Heart left ventricle (tissue), 16 donors: ENCODE measurements at regions not wholly inside any gene's neighbourhood (a gene's known extent, or its start where the extent isn't known, plus 50 kb on each side); places are given as distances from the start of the nearest gene placed in this dataset.

Source experiments
- ATAC-seq, 4 donors: fragments of 200-7000 bp; cut with Tn5 transposase; one replicate each; pipeline ENCODE4 v1.9.1; 2020 to 2022; ENCODE audit warnings: moderate library complexity in 4 of 4, mild to moderate bottlenecking in 3 of 4, moderate number of reproducible peaks in 1 of 4
- DNase-seq, 5 donors: peaks; one replicate each; pipeline ENCODE4 v3.0.0-alpha.2; 2020
- H3K27ac ChIP-seq, 12 donors: fragments of 200-600 bp; sonication (generic) in 4 of 12; one replicate each; pipeline versions ENCODE4 v1.5.0 to v1.8.0; 2016 to 2022; ENCODE audit warnings: mild to moderate bottlenecking in 2 of 12
- H3K27me3 ChIP-seq, 9 donors: fragments of 200-600 bp; sonication (generic) in 2 of 9; one replicate each; pipeline versions ENCODE4 v1.5.1 to v1.8.0; 2016 to 2022; ENCODE audit warnings: mild to moderate bottlenecking in 3 of 9
- H3K36me3 ChIP-seq, 9 donors: fragments of 200-600 bp; sonication (generic) in 2 of 9; one replicate each; pipeline versions ENCODE4 v1.5.0 to v1.8.0; 2018 to 2022; ENCODE audit warnings: mild to moderate bottlenecking in 2 of 9
- H3K4me1 ChIP-seq, 12 donors: fragments of 200-600 bp; sonication (generic) in 4 of 12; one replicate each; pipeline versions ENCODE4 v1.5.0 to v1.8.0; 2016 to 2022; ENCODE audit warnings: mild to moderate bottlenecking in 3 of 12
- H3K4me3 ChIP-seq, 12 donors: fragments of 200-600 bp; sonication (generic) in 4 of 12; one replicate each; pipeline versions ENCODE4 v1.5.0 to v1.8.0; 2017 to 2022; ENCODE audit warnings: mild to moderate bottlenecking in 9 of 12, moderate library complexity in 4 of 12
- H3K9me3 ChIP-seq, 12 donors: fragments of 200-600 bp; sonication (generic) in 4 of 12; one replicate each; pipeline versions ENCODE4 v1.5.0 to v1.8.0; 2016 to 2022; ENCODE audit warnings: mild to moderate bottlenecking in 1 of 12
- POLR2A ChIP-seq, 2 donors: fragments of 450-650 bp; IDR thresholded peaks; one replicate each; pipeline ENCODE4 v1.6.1; 2017; ENCODE audit warnings: antibody characterized with exemption in 2 of 2, mild to moderate bottlenecking in 2 of 2, moderate library complexity in 2 of 2
- WGBS, 4 donors: extraction: QIAGEN DNeasy Blood & Tissue Kit in 2 of 4; methylation state at CpG; one replicate each; pipeline versions ENCODE4 v1.1.5 to v1.1.7; 2013 to 2018; 5-methylcytosine and 5-hydroxymethylcytosine counted together
- intact Hi-C, 10 donors: fragments of 100-400 bp; cut with DNase I; formaldehyde crosslinking; loops; one replicate each; pipeline versions ENCODE4 v1.11.1 to v1.14.2; 2022
- TF ChIP-seq, protein P1 (sequence below), 12 donors: fragments of 200-600 bp; sonication (generic) in 4 of 12; IDR thresholded peaks; one replicate each; pipeline versions ENCODE4 v1.5.0 to v1.8.0; 2018 to 2022; ENCODE audit warnings: antibody characterized with exemption in 12 of 12, mild to moderate bottlenecking in 5 of 12
- donor health status: ischemic (EF 13 %, LVEDD 7.1; RV severe dilation, severe dysfunction).
- donor health status: healthy with polysubstance abuse.
- donor health status: DM: no; HTN: yes; CAD: no.
- donor health status: DM: no; HTN: no; CAD: no.
- donor health status: ischemic (EF 25% LVEDD 6.9; RV normal size, moderate dysfunction).
- donor health status: ischemic (EF 25% LVEDD 5.7; RV mildly dilated, moderate dysfunction).
- donor health status: healthy.
- donor health status: DM: yes; HTN: yes; CAD: no.
- donor health status: ischemic (EF 35%, LVEDD 5.7; RV mildly dilated, moderate dysfunction).
- donor health status: nonischemic (EF 11% LVEDD 7.7; RV severe dilation, severe dysfunction).
- donor health status: DM: yes; HTN: yes; CAD: no.
- donor health status: PGD.
- donor health status: ischemic (EF 29% LVEDD 5.4; RV normal size, mild dysfunction).
- donor health status: nonischemic (EF 23%, LVEDD 6.1; RV moderate dilation, normal function).

DNA sequence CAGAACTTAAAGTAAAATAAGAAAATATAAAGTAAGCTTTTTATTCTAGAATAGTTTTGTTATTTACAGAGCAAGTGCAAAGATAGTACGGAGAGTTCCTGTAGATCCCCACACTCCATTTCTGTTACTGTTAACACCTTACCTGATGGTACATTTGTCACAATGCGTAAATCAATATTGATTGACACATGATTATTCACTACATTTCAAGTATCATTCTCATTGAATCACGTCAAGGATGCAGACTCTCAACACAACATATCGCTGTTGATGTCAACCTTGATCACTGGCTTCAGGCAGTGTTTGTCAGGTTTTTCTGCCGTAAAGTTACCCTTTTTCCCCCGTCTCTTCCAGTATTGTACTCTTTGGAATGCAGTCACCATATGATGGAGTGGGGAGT is 64.2 kb upstream of the WSCD1 start:
- intact Hi-C loops = no loop called here
- H3K27ac ChIP-seq = no peak overlapping the region
- peaks cover 0 to 6% (median 0%) of the 10 kb centered on the region in 9 donors for H3K27me3 ChIP-seq
- DNase-seq (no peak), ATAC-seq (no peak)
- no peak overlapping the region for H3K4me3 ChIP-seq
- no peaks in the 10 kb centered on the region for H3K4me1 ChIP-seq
- no peaks in the 10 kb centered on the region for H3K36me3 ChIP-seq
- TF ChIP-seq, protein P1, sequence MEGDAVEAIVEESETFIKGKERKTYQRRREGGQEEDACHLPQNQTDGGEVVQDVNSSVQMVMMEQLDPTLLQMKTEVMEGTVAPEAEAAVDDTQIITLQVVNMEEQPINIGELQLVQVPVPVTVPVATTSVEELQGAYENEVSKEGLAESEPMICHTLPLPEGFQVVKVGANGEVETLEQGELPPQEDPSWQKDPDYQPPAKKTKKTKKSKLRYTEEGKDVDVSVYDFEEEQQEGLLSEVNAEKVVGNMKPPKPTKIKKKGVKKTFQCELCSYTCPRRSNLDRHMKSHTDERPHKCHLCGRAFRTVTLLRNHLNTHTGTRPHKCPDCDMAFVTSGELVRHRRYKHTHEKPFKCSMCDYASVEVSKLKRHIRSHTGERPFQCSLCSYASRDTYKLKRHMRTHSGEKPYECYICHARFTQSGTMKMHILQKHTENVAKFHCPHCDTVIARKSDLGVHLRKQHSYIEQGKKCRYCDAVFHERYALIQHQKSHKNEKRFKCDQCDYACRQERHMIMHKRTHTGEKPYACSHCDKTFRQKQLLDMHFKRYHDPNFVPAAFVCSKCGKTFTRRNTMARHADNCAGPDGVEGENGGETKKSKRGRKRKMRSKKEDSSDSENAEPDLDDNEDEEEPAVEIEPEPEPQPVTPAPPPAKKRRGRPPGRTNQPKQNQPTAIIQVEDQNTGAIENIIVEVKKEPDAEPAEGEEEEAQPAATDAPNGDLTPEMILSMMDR (IDR thresholded peaks at IDR 0.05) = no peak
- no peak for TF ChIP-seq POLR2A (IDR thresholded peaks at IDR 0.05)
- no peaks in the 10 kb centered on the region for H3K9me3 ChIP-seq
- WGBS, 4 donors = 80 to 92% (median 89%) methylated on average over 6 of the region's 6 CpGs

DNA sequence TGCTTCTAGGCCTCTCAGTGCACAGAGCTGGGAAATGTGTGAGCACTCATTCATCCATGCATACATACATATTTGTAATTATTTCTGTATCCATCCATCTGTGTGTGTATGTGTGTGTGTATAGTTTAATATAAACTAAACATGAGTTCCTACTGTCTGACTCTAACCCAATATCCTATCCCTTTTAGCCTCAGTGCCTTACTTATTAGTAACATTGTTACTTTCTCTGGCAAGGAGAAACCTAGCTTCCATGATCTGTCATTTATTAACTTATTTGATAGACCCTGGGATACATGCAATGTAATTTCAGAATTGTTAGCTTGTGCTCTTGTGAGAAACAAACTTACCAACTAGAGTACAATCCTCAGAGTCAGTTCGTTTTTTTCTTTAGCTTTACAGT is 59.0 kb upstream of the WSCD1 start:
- Histone ChIP-seq H3K27me3 (peaks cover 0 to 11% (median 0%) of the 10 kb centered on the region in 9 donors), H3K4me1 (no peaks in the 10 kb centered on the region), H3K4me3 (no peak overlapping the region), H3K9me3 (peaks cover 0 to 11% (median 0%) of the 10 kb centered on the region in 12 donors), H3K36me3 (no peaks in the 10 kb centered on the region), H3K27ac (no peak overlapping the region)
- ATAC-seq (no peak), DNase-seq (no peak)
- TF ChIP-seq POLR2A (IDR thresholded peaks at IDR 0.05) = no peak
- TF ChIP-seq, protein P1 (IDR thresholded peaks at IDR 0.05) = no peak
- intact Hi-C loops = no loop called here
- WGBS, 4 donors = 33 to 44% (median 38%) methylated on average over 1 of the region's 1 CpG

DNA sequence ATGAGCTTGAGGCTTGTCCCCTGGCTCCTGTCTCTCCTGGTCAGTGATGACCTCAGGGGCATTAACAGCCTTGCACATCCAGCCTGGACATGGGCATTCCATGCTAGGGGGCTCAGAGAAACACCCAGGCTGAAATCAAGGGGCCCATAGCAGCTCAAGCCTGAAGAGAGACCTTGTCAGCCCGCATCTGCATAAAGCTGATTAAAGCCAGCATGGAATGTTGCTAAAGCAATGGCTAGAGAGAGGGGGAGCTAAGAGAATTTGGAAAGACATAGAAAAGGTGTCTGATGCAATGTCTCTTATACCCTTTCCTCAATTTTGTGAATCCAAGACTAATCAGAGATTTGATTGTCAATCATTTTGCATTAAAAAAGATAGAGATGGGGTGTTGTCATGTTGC is 51.4 kb upstream of the WSCD1 start:
- Histone ChIP-seq H3K9me3 (no peaks in the 10 kb centered on the region), H3K4me1 (no peaks in the 10 kb centered on the region), H3K27me3 (peaks cover 0 to 15% (median 2%) of the 10 kb centered on the region in 9 donors), H3K4me3 (no peak overlapping the region), H3K36me3 (no peaks in the 10 kb centered on the region), H3K27ac (no peak overlapping the region)
- intact Hi-C loops = no loop called here
- DNase-seq = no peak
- no peak for ATAC-seq
- 37 to 53% (median 47%) methylated on average over 1 of the region's 1 CpG for WGBS, 4 donors
- TF ChIP-seq, protein P1 (IDR thresholded peaks at IDR 0.05) = no peak
- no peak for TF ChIP-seq POLR2A (IDR thresholded peaks at IDR 0.05)

DNA sequence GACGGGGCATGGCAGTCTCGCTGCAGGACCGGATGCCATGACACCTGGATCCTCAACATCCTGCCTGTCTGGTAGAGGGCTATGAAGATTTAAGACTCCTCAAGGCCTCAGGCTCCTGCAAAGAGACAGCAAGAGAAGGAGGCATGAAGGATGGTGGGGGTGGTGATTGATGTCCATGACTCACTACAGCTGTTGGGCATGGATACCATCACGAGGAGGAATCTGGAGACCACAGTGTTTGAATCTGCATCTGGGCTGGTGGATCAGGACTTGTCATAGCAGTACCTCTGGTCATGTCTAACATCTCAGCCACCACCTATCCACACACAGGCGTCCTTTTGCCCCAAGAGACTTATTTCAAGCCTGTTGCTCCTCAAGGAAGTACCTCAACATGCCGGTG is 50.2 kb upstream of the WSCD1 start:
- WGBS, 4 donors = 78 to 82% (median 79%) methylated on average over 6 of the region's 6 CpGs
- TF ChIP-seq, protein P1 (IDR thresholded peaks at IDR 0.05) = no peak
- TF ChIP-seq POLR2A (IDR thresholded peaks at IDR 0.05) = no peak
- ATAC-seq (no peak), DNase-seq (no peak)
- intact Hi-C loops = no loop called here
- Histone ChIP-seq H3K4me1 (no peaks in the 10 kb centered on the region), H3K36me3 (no peaks in the 10 kb centered on the region), H3K9me3 (no peaks in the 10 kb centered on the region), H3K27me3 (peaks cover 0 to 15% (median 2%) of the 10 kb centered on the region in 9 donors), H3K27ac (no peak overlapping the region), H3K4me3 (no peak overlapping the region)
